ENCODE measurements at regions not wholly inside any gene's neighbourhood (a gene's known extent, or its start where the extent isn't known, plus 50 kb on each side); places are given as distances from the start of the nearest gene placed in this dataset.

- DNase-seq: no peak
These were observed 604.0 kb downstream of the HS3ST4 start for GRCh38 chr16:26295625-26296304.

- DNase-seq: no peak
These were observed 609.8 kb downstream of the HS3ST4 start for GRCh38 chr16:26301516-26301915.

- no peak for DNase-seq
These were observed 625.1 kb downstream of the HS3ST4 start for GRCh38 chr16:26316683-26317464.

GRCh38 chr16:26317885-26318284, 626.1 kb downstream of the HS3ST4 start:
- DNase-seq: no peak

- DNase-seq: no peak
These were observed 638.9 kb downstream of the HS3ST4 start for GRCh38 chr16:26330654-26331053.

GRCh38 chr16:26334218-26335111, 642.7 kb downstream of the HS3ST4 start:
- DNase-seq: no peak

- DNase-seq: no peak
These were observed 643.6 kb downstream of the HS3ST4 start for GRCh38 chr16:26335236-26335853.

GRCh38 chr16:26342621-26343020, 650.9 kb downstream of the HS3ST4 start:
- no peak for DNase-seq

GRCh38 chr16:26344240-26344776, 652.5 kb downstream of the HS3ST4 start:
- no peak for DNase-seq

- no peak for DNase-seq
These were observed 653.2 kb downstream of the HS3ST4 start for GRCh38 chr16:26344976-26345375.

GRCh38 chr16:26345966-26346365, 654.2 kb downstream of the HS3ST4 start:
- DNase-seq: no peak

- DNase-seq: no peak
These were observed 656.3 kb downstream of the HS3ST4 start for GRCh38 chr16:26348095-26348494.

- DNase-seq: no peak
These were observed 669.1 kb downstream of the HS3ST4 start for GRCh38 chr16:26360867-26361266.

GRCh38 chr16:26363581-26363980, 671.8 kb downstream of the HS3ST4 start:
- DNase-seq: no peak

GRCh38 chr16:26365161-26365940, 673.6 kb downstream of the HS3ST4 start:
- DNase-seq: no peak

GRCh38 chr16:26371349-26371869, 679.6 kb downstream of the HS3ST4 start:
- no peak for DNase-seq

GRCh38 chr16:26374279-26374925, 682.6 kb downstream of the HS3ST4 start:
- DNase-seq: no peak

- no peak for DNase-seq
These were observed 684.1 kb upstream of the C16orf82 start for GRCh38 chr16:26382586-26382985.

GRCh38 chr16:26386096-26386495, 680.6 kb upstream of the C16orf82 start:
- no peak for DNase-seq

- DNase-seq: no peak
These were observed 674.9 kb upstream of the C16orf82 start for GRCh38 chr16:26391833-26392232.

- DNase-seq: no peak
These were observed 672.3 kb upstream of the C16orf82 start for GRCh38 chr16:26394409-26394808.

Data from stimulated activated naive CD4-positive, alpha-beta T cell treated with Interleukin-2 at 50 U/mL for 16 hours (primary cell).